ENCODE measurements at regions not wholly inside any gene's neighbourhood (a gene's known extent, or its start where the extent isn't known, plus 50 kb on each side); places are given as distances from the start of the nearest gene placed in this dataset.

DNA sequence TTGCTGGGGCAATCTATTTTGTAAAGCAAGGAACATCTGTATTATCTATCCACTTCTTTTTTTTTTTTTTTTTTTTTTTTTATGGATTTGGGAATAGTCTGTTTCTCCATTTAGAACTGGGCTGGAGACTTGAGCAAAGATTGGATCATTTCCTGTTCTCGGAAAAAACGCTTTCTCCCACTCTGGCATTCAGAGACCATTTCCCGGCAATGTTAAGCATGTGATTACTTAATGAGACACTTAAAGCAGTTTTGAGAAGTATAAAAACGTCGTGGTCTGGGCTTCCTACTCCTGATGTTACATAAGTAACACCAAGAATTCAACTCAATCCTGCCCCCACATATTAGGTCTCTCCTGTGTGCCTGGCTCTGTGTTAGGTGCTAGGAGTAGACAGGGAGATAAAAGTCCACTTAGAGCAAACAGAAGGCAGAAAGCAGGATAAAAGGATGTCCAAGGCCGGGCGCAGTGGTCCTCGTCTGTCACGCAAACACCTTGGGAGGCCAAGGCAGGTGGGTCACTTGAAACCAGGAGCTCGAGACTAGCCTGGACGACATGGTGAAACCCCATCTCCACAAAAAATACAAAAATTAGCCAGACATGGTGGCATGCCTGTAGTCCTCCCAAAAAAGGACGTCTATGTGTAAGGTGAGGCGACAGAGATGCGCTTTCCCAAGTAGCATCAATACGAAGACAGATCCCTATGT lies 152.1 kb upstream of the GSC start:
- TF ChIP-seq, protein P1, sequence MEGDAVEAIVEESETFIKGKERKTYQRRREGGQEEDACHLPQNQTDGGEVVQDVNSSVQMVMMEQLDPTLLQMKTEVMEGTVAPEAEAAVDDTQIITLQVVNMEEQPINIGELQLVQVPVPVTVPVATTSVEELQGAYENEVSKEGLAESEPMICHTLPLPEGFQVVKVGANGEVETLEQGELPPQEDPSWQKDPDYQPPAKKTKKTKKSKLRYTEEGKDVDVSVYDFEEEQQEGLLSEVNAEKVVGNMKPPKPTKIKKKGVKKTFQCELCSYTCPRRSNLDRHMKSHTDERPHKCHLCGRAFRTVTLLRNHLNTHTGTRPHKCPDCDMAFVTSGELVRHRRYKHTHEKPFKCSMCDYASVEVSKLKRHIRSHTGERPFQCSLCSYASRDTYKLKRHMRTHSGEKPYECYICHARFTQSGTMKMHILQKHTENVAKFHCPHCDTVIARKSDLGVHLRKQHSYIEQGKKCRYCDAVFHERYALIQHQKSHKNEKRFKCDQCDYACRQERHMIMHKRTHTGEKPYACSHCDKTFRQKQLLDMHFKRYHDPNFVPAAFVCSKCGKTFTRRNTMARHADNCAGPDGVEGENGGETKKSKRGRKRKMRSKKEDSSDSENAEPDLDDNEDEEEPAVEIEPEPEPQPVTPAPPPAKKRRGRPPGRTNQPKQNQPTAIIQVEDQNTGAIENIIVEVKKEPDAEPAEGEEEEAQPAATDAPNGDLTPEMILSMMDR (IDR thresholded peaks at IDR 0.05), result no peak
- TF ChIP-seq EZH2 (IDR thresholded peaks at IDR 0.05), result no peak

Data from neural progenitor cell (in vitro differentiated cells).